NB4 (cell line): ENCODE measurements at regions not wholly inside any gene's neighbourhood (a gene's known extent, or its start where the extent isn't known, plus 50 kb on each side); places are given as distances from the start of the nearest gene placed in this dataset.

Experiments used
- POLR2A ChIP-seq: IDR thresholded peaks from 2 replicates; pipeline ENCODE4 v1.6.1; 2011; ENCODE audit warnings: mild to moderate bottlenecking; ENCODE audit not compliant: insufficient read length; ENCODE audit errors: extremely low read depth
- TF ChIP-seq, protein P1 (sequence below): IDR thresholded peaks from one replicate; pipeline ENCODE4 v1.5.1; 2012; ENCODE audit warnings: low read depth, low read length
- TF ChIP-seq, protein P2 (sequence below): IDR thresholded peaks from 2 replicates; pipeline ENCODE4 v1.6.1; 2011; ENCODE audit warnings: low read depth, low read length

DNA sequence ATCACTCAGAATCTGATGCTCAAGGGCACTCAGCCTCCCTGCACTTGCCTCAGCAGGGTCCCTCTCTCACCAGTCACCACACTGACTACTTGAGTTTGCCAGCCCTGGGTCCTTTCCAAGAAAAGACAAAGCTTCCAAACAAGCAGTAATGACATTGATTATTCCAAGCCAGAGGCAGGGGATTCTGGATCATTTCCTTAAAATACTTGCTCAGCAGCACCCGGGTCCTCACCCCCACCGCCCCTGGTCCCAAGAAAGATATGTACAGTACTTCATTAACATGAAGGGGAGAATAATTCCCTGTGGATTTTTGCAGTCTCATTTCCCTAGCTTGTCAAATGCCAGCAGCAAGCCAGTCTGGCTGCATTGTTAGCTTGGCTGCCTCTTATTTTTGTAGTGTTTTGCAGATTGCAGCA is 83.2 kb upstream of the GNAO1 start:
- TF ChIP-seq POLR2A = no peak
- TF ChIP-seq, protein P1, sequence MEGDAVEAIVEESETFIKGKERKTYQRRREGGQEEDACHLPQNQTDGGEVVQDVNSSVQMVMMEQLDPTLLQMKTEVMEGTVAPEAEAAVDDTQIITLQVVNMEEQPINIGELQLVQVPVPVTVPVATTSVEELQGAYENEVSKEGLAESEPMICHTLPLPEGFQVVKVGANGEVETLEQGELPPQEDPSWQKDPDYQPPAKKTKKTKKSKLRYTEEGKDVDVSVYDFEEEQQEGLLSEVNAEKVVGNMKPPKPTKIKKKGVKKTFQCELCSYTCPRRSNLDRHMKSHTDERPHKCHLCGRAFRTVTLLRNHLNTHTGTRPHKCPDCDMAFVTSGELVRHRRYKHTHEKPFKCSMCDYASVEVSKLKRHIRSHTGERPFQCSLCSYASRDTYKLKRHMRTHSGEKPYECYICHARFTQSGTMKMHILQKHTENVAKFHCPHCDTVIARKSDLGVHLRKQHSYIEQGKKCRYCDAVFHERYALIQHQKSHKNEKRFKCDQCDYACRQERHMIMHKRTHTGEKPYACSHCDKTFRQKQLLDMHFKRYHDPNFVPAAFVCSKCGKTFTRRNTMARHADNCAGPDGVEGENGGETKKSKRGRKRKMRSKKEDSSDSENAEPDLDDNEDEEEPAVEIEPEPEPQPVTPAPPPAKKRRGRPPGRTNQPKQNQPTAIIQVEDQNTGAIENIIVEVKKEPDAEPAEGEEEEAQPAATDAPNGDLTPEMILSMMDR = no peak
- TF ChIP-seq, protein P2, sequence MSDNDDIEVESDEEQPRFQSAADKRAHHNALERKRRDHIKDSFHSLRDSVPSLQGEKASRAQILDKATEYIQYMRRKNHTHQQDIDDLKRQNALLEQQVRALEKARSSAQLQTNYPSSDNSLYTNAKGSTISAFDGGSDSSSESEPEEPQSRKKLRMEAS = no peak
